Upper lobe of left lung (tissue), 6 donors: ENCODE measurements at regions not wholly inside any gene's neighbourhood (a gene's known extent, or its start where the extent isn't known, plus 50 kb on each side); places are given as distances from the start of the nearest gene placed in this dataset.

Experiments used
- ATAC-seq, 2 donors: fragments of 200-7000 bp; cut with Tn5 transposase; one replicate each; pipeline ENCODE4 v1.9.1; 2022; ENCODE audit warnings: mild to moderate bottlenecking in 2 of 2, moderate library complexity in 2 of 2; ENCODE audit not compliant: low FRiP score in 2 of 2
- DNase-seq, 2 donors: peaks; one replicate each; pipeline ENCODE4 v3.0.0-alpha.2; 2019 to 2020
- H3K27ac ChIP-seq, 4 donors: fragments of 200-600 bp; sonication (generic); one replicate each; pipeline ENCODE4 v1.5.1; 2016 to 2019
- H3K27me3 ChIP-seq, 4 donors: fragments of 200-600 bp; sonication (generic); one replicate each; pipeline ENCODE4 v1.5.1; 2017 to 2019
- H3K36me3 ChIP-seq, 4 donors: fragments of 200-600 bp; sonication (generic); one replicate each; pipeline ENCODE4 v1.5.1; 2016 to 2019
- H3K4me1 ChIP-seq, 4 donors: fragments of 200-600 bp; sonication (generic); one replicate each; pipeline ENCODE4 v1.5.1; 2018 to 2019
- H3K4me3 ChIP-seq, 4 donors: fragments of 200-600 bp; sonication (generic); one replicate each; pipeline ENCODE4 v1.5.1; 2017 to 2019; ENCODE audit warnings: mild to moderate bottlenecking in 2 of 4, moderate library complexity in 1 of 4
- H3K9me3 ChIP-seq, 4 donors: fragments of 200-600 bp; sonication (generic); one replicate each; pipeline ENCODE4 v1.5.1; 2018 to 2019
- EP300 ChIP-seq, 4 donors: sonication (generic); formaldehyde crosslinking; IDR thresholded peaks; one replicate each; pipeline ENCODE4 v1.5.1; 2017; ENCODE audit warnings: antibody characterized with exemption in 4 of 4, control low read depth in 2 of 4
- POLR2A ChIP-seq, 4 donors: fragments of 450-650 bp; IDR thresholded peaks; one replicate each; pipeline ENCODE4 v1.5.1; 2016 to 2017; ENCODE audit warnings: antibody characterized with exemption in 4 of 4, mild to moderate bottlenecking in 2 of 4
- POLR2AphosphoS5 ChIP-seq, 2 donors: sonication (generic); formaldehyde crosslinking; IDR thresholded peaks; one replicate each; pipeline ENCODE4 v1.5.1; 2017; ENCODE audit warnings: antibody characterized with exemption in 2 of 2
- WGBS, 2 donors: methylation state at CpG; one replicate each; pipeline ENCODE4 v1.1.5; 2017 to 2018; 5-methylcytosine and 5-hydroxymethylcytosine counted together
- TF ChIP-seq, protein P1 (sequence below), 6 experiments: fragments of 450-650 bp in 4 of 6; fragments of 200-600 bp in 2 of 6; sonication (generic) in 2 of 6; IDR thresholded peaks; one replicate each; pipeline ENCODE4 v1.5.1; 2016 to 2019; ENCODE audit warnings: antibody characterized with exemption in 6 of 6
- donor health status: DM: no; HTN: no; CAD: no; lungs with moderate emphysema.
- donor health status: DM: no; HTN: yes; CAD: no; lungs with severe emphysema.

GRCh38 chr2:198657512-198658121 is 800.1 kb downstream of the SATB2 start:
- ATAC-seq: no peak
- TF ChIP-seq EP300 (IDR thresholded peaks at IDR 0.05): no peak
- TF ChIP-seq POLR2AphosphoS5 (IDR thresholded peaks at IDR 0.05): no peak
- TF ChIP-seq, protein P1, sequence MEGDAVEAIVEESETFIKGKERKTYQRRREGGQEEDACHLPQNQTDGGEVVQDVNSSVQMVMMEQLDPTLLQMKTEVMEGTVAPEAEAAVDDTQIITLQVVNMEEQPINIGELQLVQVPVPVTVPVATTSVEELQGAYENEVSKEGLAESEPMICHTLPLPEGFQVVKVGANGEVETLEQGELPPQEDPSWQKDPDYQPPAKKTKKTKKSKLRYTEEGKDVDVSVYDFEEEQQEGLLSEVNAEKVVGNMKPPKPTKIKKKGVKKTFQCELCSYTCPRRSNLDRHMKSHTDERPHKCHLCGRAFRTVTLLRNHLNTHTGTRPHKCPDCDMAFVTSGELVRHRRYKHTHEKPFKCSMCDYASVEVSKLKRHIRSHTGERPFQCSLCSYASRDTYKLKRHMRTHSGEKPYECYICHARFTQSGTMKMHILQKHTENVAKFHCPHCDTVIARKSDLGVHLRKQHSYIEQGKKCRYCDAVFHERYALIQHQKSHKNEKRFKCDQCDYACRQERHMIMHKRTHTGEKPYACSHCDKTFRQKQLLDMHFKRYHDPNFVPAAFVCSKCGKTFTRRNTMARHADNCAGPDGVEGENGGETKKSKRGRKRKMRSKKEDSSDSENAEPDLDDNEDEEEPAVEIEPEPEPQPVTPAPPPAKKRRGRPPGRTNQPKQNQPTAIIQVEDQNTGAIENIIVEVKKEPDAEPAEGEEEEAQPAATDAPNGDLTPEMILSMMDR (IDR thresholded peaks at IDR 0.05): no peak
- TF ChIP-seq POLR2A (IDR thresholded peaks at IDR 0.05): no peak
- no peak overlapping the region for H3K4me3 ChIP-seq
- 48 to 54% methylated on average over 6 of the region's 6 CpGs for WGBS, 2 donors
- no peaks in the 10 kb centered on the region for H3K27me3 ChIP-seq
- H3K9me3 ChIP-seq: no peaks in the 10 kb centered on the region
- H3K36me3 ChIP-seq: no peaks in the 10 kb centered on the region
- no peaks in the 10 kb centered on the region for H3K4me1 ChIP-seq
- DNase-seq: no peak
- H3K27ac ChIP-seq: no peak overlapping the region

DNA sequence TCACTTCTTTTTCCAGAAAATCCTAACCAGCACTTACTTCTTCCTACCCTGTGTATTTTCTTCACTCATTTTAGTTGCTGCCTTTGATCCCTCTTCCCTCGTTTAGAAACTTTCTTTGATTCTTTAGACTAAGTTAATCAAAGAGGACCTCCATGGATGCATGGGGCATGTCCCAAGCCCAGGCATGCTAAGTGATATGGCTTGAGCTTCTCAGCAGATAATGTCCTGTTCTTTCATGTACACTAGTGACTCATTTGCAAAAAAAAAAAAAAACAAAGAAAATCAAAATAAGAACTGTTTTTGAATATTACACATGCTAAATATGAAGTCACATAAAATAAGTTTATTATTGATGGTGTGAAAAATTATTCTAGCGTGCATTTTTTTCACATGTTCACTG is 800.9 kb downstream of the SATB2 start:
- Histone ChIP-seq H3K36me3 (no peaks in the 10 kb centered on the region), H3K4me1 (no peaks in the 10 kb centered on the region), H3K27ac (no peak overlapping the region), H3K4me3 (no peak overlapping the region), H3K9me3 (no peaks in the 10 kb centered on the region), H3K27me3 (no peaks in the 10 kb centered on the region)
- TF ChIP-seq, protein P1 (IDR thresholded peaks at IDR 0.05): no peak
- TF ChIP-seq POLR2AphosphoS5 (IDR thresholded peaks at IDR 0.05): no peak
- TF ChIP-seq POLR2A (IDR thresholded peaks at IDR 0.05): no peak
- 61 to 66% methylated on average over 2 of the region's 2 CpGs for WGBS, 2 donors
- DNase-seq (no peak), ATAC-seq (no peak)

- H3K27ac ChIP-seq: no peak overlapping the region
- no peak overlapping the region for H3K4me3 ChIP-seq
- 72 to 85% methylated on average over 5 of the region's 5 CpGs for WGBS, 2 donors
- TF ChIP-seq POLR2AphosphoS5 (IDR thresholded peaks at IDR 0.05) (no peak), EP300 (IDR thresholded peaks at IDR 0.05) (no peak), POLR2A (IDR thresholded peaks at IDR 0.05) (no peak)
- TF ChIP-seq, protein P1 (IDR thresholded peaks at IDR 0.05): no peak
- no peak for ATAC-seq
- no peak for DNase-seq
- no peaks in the 10 kb centered on the region for H3K4me1 ChIP-seq
- no peaks in the 10 kb centered on the region for H3K36me3 ChIP-seq
- no peaks in the 10 kb centered on the region for H3K9me3 ChIP-seq
- H3K27me3 ChIP-seq: no peaks in the 10 kb centered on the region
Observed at GRCh38 chr2:198654646-198655045, 803.1 kb downstream of the SATB2 start.

DNA sequence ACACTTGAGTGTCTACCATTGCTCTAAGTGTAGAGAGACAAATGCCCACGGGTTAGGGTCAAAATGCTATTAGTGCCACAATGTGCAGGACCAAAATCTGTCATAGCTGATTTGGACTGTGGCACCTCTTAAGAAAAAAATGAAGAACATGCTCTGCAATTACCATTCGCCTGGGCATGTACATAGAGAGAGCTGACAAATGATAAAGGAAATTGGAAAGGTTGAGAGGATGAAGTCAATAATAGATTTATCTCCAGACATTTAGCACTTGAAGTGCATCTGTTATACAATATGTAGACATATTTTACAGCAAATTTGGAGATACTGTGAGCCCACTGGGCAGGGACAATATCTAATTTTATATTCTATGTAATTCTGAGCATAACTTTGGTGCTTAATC is 804.4 kb downstream of the SATB2 start:
- no peaks in the 10 kb centered on the region for H3K36me3 ChIP-seq
- TF ChIP-seq, protein P1 (IDR thresholded peaks at IDR 0.05): no peak
- TF ChIP-seq POLR2AphosphoS5 (IDR thresholded peaks at IDR 0.05): no peak
- TF ChIP-seq EP300 (IDR thresholded peaks at IDR 0.05): no peak
- TF ChIP-seq POLR2A (IDR thresholded peaks at IDR 0.05): no peak
- H3K4me3 ChIP-seq: no peak overlapping the region
- WGBS, 2 donors: 57 to 76% methylated on average over 2 of the region's 2 CpGs
- no peak overlapping the region for H3K27ac ChIP-seq
- H3K9me3 ChIP-seq: no peaks in the 10 kb centered on the region
- ATAC-seq (no peak), DNase-seq (no peak)
- H3K27me3 ChIP-seq: no peaks in the 10 kb centered on the region
- H3K4me1 ChIP-seq: no peaks in the 10 kb centered on the region

DNA sequence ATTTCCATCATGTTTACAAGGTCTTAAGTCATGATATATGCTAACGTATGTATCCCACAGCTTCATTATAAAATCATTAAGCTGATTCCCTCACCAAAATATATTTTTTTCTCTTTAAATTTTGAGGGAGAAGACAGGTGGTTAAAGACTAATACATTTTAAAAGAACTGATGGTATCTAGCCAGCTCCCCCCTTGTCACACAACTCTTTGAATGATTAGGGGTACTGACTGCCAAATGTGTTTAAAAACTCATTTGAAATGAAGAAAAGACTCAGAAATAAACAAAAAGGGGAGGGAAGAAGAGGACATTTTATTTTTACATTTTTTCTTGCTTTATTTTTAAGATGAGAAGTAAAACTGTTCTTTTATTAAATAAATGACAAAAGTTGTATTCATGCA is 805.3 kb downstream of the SATB2 start:
- H3K4me1 ChIP-seq: no peaks in the 10 kb centered on the region
- TF ChIP-seq POLR2A (IDR thresholded peaks at IDR 0.05) (no peak), EP300 (IDR thresholded peaks at IDR 0.05) (no peak), POLR2AphosphoS5 (IDR thresholded peaks at IDR 0.05) (no peak)
- TF ChIP-seq, protein P1 (IDR thresholded peaks at IDR 0.05): no peak
- DNase-seq: no peak
- H3K9me3 ChIP-seq: no peaks in the 10 kb centered on the region
- H3K27ac ChIP-seq: no peak overlapping the region
- no peak for ATAC-seq
- no peak overlapping the region for H3K4me3 ChIP-seq
- WGBS, 2 donors: 66 to 82% methylated on average over 1 of the region's 1 CpG
- no peaks in the 10 kb centered on the region for H3K27me3 ChIP-seq
- no peaks in the 10 kb centered on the region for H3K36me3 ChIP-seq
